Endodermal cell (in vitro differentiated cells): ENCODE measurements at regions not wholly inside any gene's neighbourhood (a gene's known extent, or its start where the extent isn't known, plus 50 kb on each side); places are given as distances from the start of the nearest gene placed in this dataset.

Experiments
- DNase-seq: peaks from one replicate; pipeline ENCODE4 v3.0.0-alpha.2; 2017
- H3K27ac ChIP-seq: 2 replicates; pipeline ENCODE4 v1.5.1; 2013; ENCODE audit warnings: mild to moderate bottlenecking, low read depth, low read length, moderate library complexity
- H3K27me3 ChIP-seq: 2 replicates; pipeline ENCODE4 v1.6.1; 2013; ENCODE audit warnings: mild to moderate bottlenecking, low read length, moderate library complexity; ENCODE audit not compliant: insufficient read depth, control insufficient read depth, poor library complexity, severe bottlenecking
- H3K36me3 ChIP-seq: 2 replicates; pipeline ENCODE4 v1.7.0; 2013; ENCODE audit warnings: mild to moderate bottlenecking, low read length, moderate library complexity; ENCODE audit not compliant: control insufficient read depth, insufficient read depth
- H3K4me1 ChIP-seq: one replicate; pipeline ENCODE4 v1.7.0; 2013; ENCODE audit warnings: low read length; ENCODE audit not compliant: control insufficient read depth, insufficient read depth
- H3K4me3 ChIP-seq: 2 replicates; pipeline ENCODE4 v1.5.1; 2013; ENCODE audit warnings: mild to moderate bottlenecking, low read length, moderate library complexity
- H3K9ac ChIP-seq: 2 replicates; pipeline ENCODE4 v1.6.1; 2013; ENCODE audit warnings: mild to moderate bottlenecking, low read length, moderate library complexity; ENCODE audit not compliant: poor library complexity, severe bottlenecking; ENCODE audit errors: extremely low read depth
- H3K9me3 ChIP-seq: 2 replicates; pipeline ENCODE4 v1.6.1; 2013; ENCODE audit warnings: mild to moderate bottlenecking, low read length, moderate library complexity; ENCODE audit not compliant: control insufficient read depth
- H3K27ac Mint-ChIP-seq: 2 replicates; pipeline ENCODE4 v1.8.0; 2020; ENCODE audit warnings: mixed read lengths
- H3K27me3 Mint-ChIP-seq: 2 replicates; pipeline ENCODE4 v1.8.0; 2021; ENCODE audit warnings: mild to moderate bottlenecking, mixed read lengths; ENCODE audit not compliant: insufficient read depth
- H3K36me3 Mint-ChIP-seq: 2 replicates; pipeline ENCODE4 v1.8.0; 2020; ENCODE audit warnings: low read depth, mixed read lengths
- H3K4me1 Mint-ChIP-seq: 2 replicates; pipeline ENCODE4 v1.8.0; 2020; ENCODE audit warnings: mixed read lengths
- H3K4me3 Mint-ChIP-seq: 2 replicates; pipeline ENCODE4 v1.8.0; 2020; ENCODE audit warnings: mild to moderate bottlenecking, moderate library complexity, mixed read lengths
- H3K9me3 Mint-ChIP-seq: 2 replicates; pipeline ENCODE4 v1.8.0; 2020; ENCODE audit warnings: mild to moderate bottlenecking, mixed read lengths
- WGBS, 2 experiments: methylation state at CpG; one replicate each; pipeline versions ENCODE4 v1.1.5 to v1.1.7; 2013; ENCODE audit warnings: missing lambda C conversion rate in 2 of 2, mixed read lengths in 1 of 2; ENCODE audit not compliant: insufficient coverage in 1 of 2, insufficient read length in 1 of 2; 5-methylcytosine and 5-hydroxymethylcytosine counted together
- TF ChIP-seq, protein P1 (sequence below): fragments of 200-600 bp; sonication (generic); conservative IDR thresholded peaks from 2 replicates; pipeline ENCODE4 v1.5.0; 2021; ENCODE audit warnings: antibody characterized with exemption, mild to moderate bottlenecking

DNA sequence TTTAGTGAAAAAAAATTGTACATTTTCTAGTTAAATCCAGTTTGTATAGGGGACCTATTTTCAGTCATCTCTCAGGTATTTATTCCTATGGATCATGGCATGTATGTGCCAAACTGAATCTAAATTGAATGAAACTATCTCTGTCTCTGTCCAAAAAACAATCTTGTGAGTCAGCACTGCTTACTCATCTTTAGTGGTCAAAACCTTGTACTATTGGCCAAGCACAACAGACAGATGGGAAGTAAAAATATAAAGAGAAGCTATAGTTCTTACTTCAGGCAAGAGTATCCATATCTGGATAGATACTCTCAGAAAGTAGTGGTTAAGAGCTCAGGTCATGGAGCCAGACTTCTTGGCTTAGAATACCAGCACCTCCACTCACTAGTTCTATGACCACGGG lies 76.0 kb upstream of the KLHL14 start:
- Histone ChIP-seq H3K4me1 (no peaks in the 10 kb centered on the region), H3K27me3 (no peaks in the 10 kb centered on the region), H3K36me3 (no peaks in the 10 kb centered on the region), H3K4me3 (no peak overlapping the region), H3K9ac (no peak overlapping the region), H3K9me3 (peaks cover 11% of the 10 kb centered on the region), H3K27ac (no peak overlapping the region)
- Mint-ChIP-seq H3K27me3 (no peaks in the 10 kb centered on the region), H3K9me3 (peaks cover 12% of the 10 kb centered on the region), H3K36me3 (no peaks in the 10 kb centered on the region), H3K4me3 (no peak overlapping the region), H3K4me1 (peaks cover 7% of the 10 kb centered on the region), H3K27ac (no peak overlapping the region)
- TF ChIP-seq, protein P1, sequence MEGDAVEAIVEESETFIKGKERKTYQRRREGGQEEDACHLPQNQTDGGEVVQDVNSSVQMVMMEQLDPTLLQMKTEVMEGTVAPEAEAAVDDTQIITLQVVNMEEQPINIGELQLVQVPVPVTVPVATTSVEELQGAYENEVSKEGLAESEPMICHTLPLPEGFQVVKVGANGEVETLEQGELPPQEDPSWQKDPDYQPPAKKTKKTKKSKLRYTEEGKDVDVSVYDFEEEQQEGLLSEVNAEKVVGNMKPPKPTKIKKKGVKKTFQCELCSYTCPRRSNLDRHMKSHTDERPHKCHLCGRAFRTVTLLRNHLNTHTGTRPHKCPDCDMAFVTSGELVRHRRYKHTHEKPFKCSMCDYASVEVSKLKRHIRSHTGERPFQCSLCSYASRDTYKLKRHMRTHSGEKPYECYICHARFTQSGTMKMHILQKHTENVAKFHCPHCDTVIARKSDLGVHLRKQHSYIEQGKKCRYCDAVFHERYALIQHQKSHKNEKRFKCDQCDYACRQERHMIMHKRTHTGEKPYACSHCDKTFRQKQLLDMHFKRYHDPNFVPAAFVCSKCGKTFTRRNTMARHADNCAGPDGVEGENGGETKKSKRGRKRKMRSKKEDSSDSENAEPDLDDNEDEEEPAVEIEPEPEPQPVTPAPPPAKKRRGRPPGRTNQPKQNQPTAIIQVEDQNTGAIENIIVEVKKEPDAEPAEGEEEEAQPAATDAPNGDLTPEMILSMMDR = no peak
- no peak for DNase-seq
- whole genome bisulfite sequencing, 2 experiments = 100% methylated on average over 1 of the region's 1 CpG; no CpG with 5 or more reads in 1 of the 2 experiments

DNA sequence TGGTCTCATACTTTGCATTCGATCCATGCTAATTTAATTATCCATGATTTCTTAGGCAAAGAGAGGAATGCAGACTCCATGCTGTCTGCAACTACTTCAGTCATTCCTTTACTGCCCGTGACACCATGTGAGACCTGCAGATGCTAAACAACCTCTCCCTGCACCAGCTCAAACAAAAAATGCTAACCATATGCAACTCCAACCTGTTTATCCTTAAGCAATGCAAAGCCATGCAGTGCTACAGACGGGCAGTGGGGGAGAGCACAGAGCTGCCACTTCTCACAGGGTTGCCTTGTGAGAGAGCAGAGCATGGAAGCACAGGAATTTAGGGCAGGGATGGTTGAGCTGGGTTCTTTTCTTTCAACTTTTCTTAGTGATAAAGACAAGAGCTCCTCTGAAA lies 74.9 kb upstream of the KLHL14 start:
- peaks cover 17% of the 10 kb centered on the region for H3K9me3 Mint-ChIP-seq
- H3K27ac Mint-ChIP-seq = peak overlapping the region; percentile 36
- no peaks in the 10 kb centered on the region for H3K36me3 Mint-ChIP-seq
- 33 to 46% methylated on average over 2 to 3 of the region's 3 CpGs for WGBS, 2 experiments
- peak; percentile 88 for DNase-seq
- Histone ChIP-seq H3K4me1 (no peaks in the 10 kb centered on the region), H3K27ac (no peak overlapping the region), H3K36me3 (no peaks in the 10 kb centered on the region), H3K9me3 (peaks cover 17% of the 10 kb centered on the region), H3K9ac (no peak overlapping the region), H3K4me3 (no peak overlapping the region), H3K27me3 (no peaks in the 10 kb centered on the region)
- TF ChIP-seq, protein P1 = peak; percentile 46
- H3K4me1 Mint-ChIP-seq = peaks cover 7% of the 10 kb centered on the region
- H3K4me3 Mint-ChIP-seq = no peak overlapping the region
- H3K27me3 Mint-ChIP-seq = peaks cover 11% of the 10 kb centered on the region

DNA sequence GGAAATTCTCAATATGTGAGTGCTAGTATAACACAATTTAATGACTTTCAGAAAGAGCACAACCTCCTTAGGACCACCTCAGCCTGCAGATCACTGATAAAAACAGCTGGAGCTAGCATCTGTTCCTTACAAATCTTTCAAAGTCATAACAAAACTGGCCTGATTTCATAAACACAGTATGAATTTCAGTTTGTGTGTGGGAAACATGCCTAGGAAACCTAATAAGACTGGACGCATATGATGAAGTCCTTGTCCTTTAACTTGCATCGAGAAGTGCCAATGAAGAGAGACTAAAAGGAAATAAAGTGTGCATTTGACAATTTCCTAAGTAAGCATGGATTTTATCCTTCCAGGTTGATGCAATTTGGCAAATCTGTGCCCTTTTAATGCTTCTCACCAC lies 74.1 kb upstream of the KLHL14 start:
- Histone ChIP-seq H3K36me3 (no peaks in the 10 kb centered on the region), H3K4me3 (no peak overlapping the region), H3K9me3 (peaks cover 17% of the 10 kb centered on the region), H3K27ac (no peak overlapping the region), H3K4me1 (no peaks in the 10 kb centered on the region), H3K27me3 (no peaks in the 10 kb centered on the region), H3K9ac (no peak overlapping the region)
- TF ChIP-seq, protein P1 = no peak
- H3K27me3 Mint-ChIP-seq = peaks cover 13% of the 10 kb centered on the region
- H3K36me3 Mint-ChIP-seq = no peaks in the 10 kb centered on the region
- DNase-seq = no peak
- H3K4me3 Mint-ChIP-seq = no peak overlapping the region
- WGBS, 2 experiments = 91 to 100% methylated on average over 2 of the region's 2 CpGs
- H3K4me1 Mint-ChIP-seq = peaks cover 7% of the 10 kb centered on the region
- no peak overlapping the region for H3K27ac Mint-ChIP-seq
- H3K9me3 Mint-ChIP-seq = peaks cover 18% of the 10 kb centered on the region
